NCI-H146 treated with DMSO at 0.1 percent for 48 hours (cell line): ENCODE measurements at regions not wholly inside any gene's neighbourhood (a gene's known extent, or its start where the extent isn't known, plus 50 kb on each side); places are given as distances from the start of the nearest gene placed in this dataset.

Source experiments
- DNase-seq: peaks from one replicate; lab custom pipeline; 2025; ENCODE audit not compliant: unreplicated experiment; lab: John Stamatoyannopoulos, UW

GRCh38 chr7:53697913-53698312 is 662.5 kb downstream of the POM121L12 start:
- DNase-seq: no peak

- DNase-seq: no peak
These were observed 663.9 kb downstream of the POM121L12 start for GRCh38 chr7:53699215-53699837.

GRCh38 chr7:53719122-53719521 is 683.7 kb downstream of the POM121L12 start:
- no peak for DNase-seq

GRCh38 chr7:53740971-53741370 is 705.5 kb downstream of the POM121L12 start:
- DNase-seq: no peak

GRCh38 chr7:53743697-53744402 is 708.4 kb downstream of the POM121L12 start:
- DNase-seq: no peak

- DNase-seq: no peak
These were observed 708.9 kb downstream of the POM121L12 start for GRCh38 chr7:53744403-53744760.

- DNase-seq: no peak
These were observed 721.5 kb downstream of the POM121L12 start for GRCh38 chr7:53756946-53757345.

GRCh38 chr7:53768186-53768585 is 732.8 kb downstream of the POM121L12 start:
- no peak for DNase-seq

GRCh38 chr7:53771701-53772100 is 736.3 kb downstream of the POM121L12 start:
- DNase-seq: no peak

GRCh38 chr7:53776323-53776722 is 740.9 kb downstream of the POM121L12 start:
- no peak for DNase-seq

GRCh38 chr7:53789741-53790140 is 752.4 kb upstream of the VSTM2A start:
- DNase-seq: no peak

- DNase-seq: no peak
These were observed 747.4 kb upstream of the VSTM2A start for GRCh38 chr7:53794816-53795215.

GRCh38 chr7:53800746-53801145 is 741.4 kb upstream of the VSTM2A start:
- no peak for DNase-seq

- DNase-seq: no peak
These were observed 736.1 kb upstream of the VSTM2A start for GRCh38 chr7:53806119-53806518.

- peak; percentile 94 for DNase-seq
These were observed 730.6 kb upstream of the VSTM2A start for GRCh38 chr7:53811555-53812079.

- DNase-seq: no peak
These were observed 730.0 kb upstream of the VSTM2A start for GRCh38 chr7:53812135-53812534.

GRCh38 chr7:53835301-53835700 is 706.9 kb upstream of the VSTM2A start:
- peak; percentile 41 for DNase-seq

- no peak for DNase-seq
These were observed 664.5 kb upstream of the VSTM2A start for GRCh38 chr7:53877688-53878087.

GRCh38 chr7:53900856-53901528 is 641.2 kb upstream of the VSTM2A start:
- no peak for DNase-seq

- DNase-seq: no peak
These were observed 637.8 kb upstream of the VSTM2A start for GRCh38 chr7:53904355-53904754.

GRCh38 chr7:53917637-53918036 is 624.5 kb upstream of the VSTM2A start:
- no peak for DNase-seq

GRCh38 chr7:53920011-53920410 is 622.2 kb upstream of the VSTM2A start:
- DNase-seq: no peak
